Peyer's patch (tissue), 4 donors: ENCODE measurements at regions not wholly inside any gene's neighbourhood (a gene's known extent, or its start where the extent isn't known, plus 50 kb on each side); places are given as distances from the start of the nearest gene placed in this dataset.

Source experiments
- POLR2A ChIP-seq, 2 donors: fragments of 450-650 bp; IDR thresholded peaks; one replicate each; pipeline ENCODE4 v1.5.1; 2017; ENCODE audit warnings: antibody characterized with exemption in 2 of 2, mild to moderate bottlenecking in 2 of 2, moderate library complexity in 2 of 2
- TF ChIP-seq, protein P1 (sequence below), 6 experiments: fragments of 450-650 bp in 4 of 6; fragments of 200-600 bp in 2 of 6; sonication (generic) in 1 of 6; IDR thresholded peaks; one replicate each; pipeline ENCODE4 v1.5.1; 2017 to 2019; ENCODE audit warnings: antibody characterized with exemption in 6 of 6, mild to moderate bottlenecking in 3 of 6, moderate library complexity in 1 of 6

DNA sequence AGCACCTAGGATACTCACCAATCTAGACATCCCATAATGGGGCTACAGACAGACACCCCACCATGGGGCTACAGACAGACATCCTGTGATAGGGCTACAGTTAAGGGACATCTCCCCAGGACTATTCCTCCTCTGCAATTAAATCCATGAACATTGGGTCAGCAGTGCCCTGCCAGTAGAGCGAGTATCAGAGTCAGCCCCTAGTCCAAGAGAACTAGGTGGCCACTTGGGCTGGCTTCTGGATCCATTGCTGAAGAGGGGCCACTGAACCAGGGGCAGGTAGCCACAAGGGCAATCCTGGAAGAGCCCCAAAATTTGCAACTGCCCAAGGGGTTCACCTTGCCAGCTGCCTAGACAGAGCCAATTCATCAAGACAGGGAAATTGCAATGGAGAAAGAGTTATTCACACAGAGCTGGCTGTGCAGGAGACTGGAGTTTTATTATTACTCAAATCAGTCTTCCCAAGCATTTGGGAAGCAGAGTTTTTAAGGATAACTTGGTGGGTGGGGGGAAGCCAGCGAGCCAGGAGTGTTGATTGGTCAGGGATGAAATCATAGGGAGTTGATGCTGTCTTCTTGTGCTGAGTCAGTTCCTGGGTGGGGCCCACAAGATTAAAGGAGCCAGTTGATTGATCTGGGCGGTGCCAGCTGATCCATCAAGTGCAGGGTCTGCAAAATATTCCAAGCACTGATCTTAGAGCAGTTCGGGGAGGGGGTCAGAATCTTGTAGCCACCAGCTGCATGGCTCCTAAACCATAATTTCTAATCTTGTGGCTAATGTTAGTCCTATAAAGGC, 170.2 kb upstream of the SMAD3 start:
- TF ChIP-seq, protein P1, sequence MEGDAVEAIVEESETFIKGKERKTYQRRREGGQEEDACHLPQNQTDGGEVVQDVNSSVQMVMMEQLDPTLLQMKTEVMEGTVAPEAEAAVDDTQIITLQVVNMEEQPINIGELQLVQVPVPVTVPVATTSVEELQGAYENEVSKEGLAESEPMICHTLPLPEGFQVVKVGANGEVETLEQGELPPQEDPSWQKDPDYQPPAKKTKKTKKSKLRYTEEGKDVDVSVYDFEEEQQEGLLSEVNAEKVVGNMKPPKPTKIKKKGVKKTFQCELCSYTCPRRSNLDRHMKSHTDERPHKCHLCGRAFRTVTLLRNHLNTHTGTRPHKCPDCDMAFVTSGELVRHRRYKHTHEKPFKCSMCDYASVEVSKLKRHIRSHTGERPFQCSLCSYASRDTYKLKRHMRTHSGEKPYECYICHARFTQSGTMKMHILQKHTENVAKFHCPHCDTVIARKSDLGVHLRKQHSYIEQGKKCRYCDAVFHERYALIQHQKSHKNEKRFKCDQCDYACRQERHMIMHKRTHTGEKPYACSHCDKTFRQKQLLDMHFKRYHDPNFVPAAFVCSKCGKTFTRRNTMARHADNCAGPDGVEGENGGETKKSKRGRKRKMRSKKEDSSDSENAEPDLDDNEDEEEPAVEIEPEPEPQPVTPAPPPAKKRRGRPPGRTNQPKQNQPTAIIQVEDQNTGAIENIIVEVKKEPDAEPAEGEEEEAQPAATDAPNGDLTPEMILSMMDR (IDR thresholded peaks at IDR 0.05) = no peak
- TF ChIP-seq POLR2A (IDR thresholded peaks at IDR 0.05) = no peak
